HG03469 (cell line): ENCODE measurements at regions not wholly inside any gene's neighbourhood (a gene's known extent, or its start where the extent isn't known, plus 50 kb on each side); places are given as distances from the start of the nearest gene placed in this dataset.

ENCODE experiments used
- ATAC-seq: cut with Tn5 transposase; IDR thresholded peaks from one replicate; pipeline ENCODE4 v1.9.1; 2021; ENCODE audit warnings: mild to moderate bottlenecking, moderate library complexity, moderate number of reproducible peaks; ENCODE audit not compliant: unreplicated experiment

DNA sequence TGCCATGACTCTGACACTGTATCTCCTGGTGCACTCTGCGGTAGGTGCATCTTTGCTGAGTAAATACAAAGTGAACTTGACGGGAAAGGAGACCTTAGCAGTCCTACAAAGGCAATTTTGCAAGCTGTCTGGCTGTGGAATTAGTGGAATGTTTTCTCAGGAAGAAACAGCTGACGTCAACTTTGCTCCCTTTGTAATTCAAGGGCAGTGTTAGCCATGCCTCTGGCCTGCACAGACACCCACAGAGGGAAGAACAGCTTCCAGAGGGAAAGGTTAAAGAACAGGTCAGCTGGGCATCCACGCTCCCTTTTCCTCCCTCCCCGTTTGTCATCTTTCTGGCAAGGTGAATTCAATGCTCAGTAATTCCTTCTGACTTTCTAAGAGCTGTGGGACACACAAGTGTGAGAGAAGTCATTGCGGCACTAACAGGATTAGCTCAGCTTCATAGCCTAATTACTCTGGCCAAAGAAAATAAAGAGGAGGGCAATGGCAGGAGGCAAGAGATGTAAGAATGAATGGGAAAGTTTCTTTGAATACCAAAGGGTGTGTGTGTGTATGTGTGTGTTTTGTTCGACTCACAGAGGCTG is 476.9 kb upstream of the GOT2 start:
- ATAC-seq, result no peak

DNA sequence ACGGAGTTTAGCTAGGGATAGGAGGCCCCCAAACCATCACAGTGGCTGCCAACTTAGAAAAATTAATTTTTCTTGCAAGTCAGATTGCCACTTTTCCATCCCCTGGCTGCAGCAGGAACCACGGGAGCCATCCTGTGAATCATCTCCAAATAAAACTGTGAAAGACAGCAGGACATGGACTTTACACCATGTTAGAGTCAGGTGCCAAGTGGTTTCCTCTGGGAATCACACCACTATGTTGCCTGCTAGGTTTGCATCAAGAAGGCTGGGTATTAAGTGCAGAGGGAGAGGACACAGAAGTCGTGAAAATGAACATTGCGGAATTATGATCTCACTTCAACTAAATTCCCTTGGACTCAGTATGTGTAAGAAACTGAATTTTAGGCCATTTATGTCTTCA is 471.3 kb upstream of the GOT2 start:
- no peak for ATAC-seq

DNA sequence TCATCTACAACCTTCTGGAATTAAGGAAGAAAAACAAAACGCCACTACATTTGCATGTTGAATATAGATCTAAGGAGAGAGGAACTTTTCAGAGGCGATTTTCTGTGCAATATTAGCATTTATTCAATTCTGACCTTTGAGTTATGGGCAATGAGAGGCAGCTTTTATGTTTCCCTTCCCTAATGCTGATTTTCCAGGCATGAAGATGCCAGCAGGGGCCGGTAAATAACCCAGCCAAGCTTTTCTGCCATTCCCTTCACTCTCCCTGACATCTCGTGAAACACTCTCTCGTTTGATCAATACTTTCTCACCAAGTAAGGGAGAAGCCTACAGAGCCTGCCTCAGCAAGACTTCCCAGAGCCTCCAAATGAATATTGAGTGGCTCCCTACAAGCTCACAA is 470.5 kb upstream of the GOT2 start:
- no peak for ATAC-seq

DNA sequence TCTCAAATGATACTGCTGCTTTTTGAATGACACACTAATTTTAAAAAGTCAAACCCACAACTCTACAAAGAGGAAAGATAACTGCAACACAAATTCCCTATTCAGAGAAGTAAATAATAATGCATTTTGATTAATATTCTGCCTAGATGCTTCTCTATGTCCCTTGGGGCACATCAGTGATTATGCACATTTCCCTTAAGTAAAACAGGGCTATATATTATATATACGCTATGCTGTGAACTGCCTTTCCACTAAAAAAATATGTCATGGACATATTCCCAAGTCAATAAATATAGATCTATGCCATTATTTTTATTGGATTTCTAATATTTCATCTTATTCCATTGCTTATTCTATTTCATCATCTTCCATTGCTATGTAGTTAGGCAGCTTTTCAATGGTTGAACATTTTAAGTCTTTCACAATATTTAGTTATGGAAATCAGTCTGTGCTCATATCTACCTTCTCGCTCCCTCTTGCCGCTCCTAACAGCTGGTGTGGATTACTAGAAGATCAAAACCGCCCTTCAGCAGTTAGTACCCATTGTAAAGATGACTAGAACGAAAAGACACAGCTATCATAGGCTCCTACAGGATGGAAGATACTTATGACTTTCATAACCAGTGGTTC is 468.2 kb upstream of the GOT2 start:
- no peak for ATAC-seq

DNA sequence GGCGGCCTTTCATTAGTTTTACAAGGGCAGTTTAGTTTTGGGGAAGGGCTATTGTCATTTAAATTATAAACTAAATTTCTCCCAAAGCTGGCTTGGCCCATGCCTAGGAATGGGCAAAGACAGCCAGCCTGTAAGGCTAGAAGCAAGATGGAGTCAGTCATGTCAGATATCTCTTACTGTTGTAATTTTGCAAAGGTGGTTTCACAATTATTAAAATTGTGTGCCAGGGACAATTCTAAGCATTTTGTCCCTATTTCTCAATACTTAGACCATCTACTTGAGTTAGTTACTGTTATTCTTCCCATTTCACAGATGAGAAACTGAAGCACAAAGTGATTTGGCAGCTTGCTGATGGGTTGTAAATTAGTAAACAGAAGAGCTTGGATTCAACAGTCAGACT is 467.7 kb upstream of the GOT2 start:
- no peak for ATAC-seq

DNA sequence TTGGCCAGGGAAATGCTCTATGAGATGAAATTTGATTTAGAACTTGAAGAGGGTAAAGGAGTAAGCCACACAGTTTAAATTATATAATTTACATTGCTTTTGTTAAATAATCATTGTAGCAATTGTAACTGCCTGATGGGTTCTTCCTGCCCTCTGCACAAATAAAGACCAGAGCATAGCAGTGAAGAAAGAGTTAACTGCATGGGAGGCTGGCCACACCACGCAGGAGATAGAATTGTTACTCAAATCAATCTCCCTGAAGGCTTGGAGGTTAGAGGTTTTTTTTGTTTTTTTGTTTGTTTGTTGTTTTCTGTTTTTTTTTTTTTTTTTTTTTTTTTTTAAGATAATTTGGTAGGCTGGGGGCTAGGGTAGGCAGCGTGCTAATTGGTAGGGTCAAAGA is 467.0 kb upstream of the GOT2 start:
- no peak for ATAC-seq

DNA sequence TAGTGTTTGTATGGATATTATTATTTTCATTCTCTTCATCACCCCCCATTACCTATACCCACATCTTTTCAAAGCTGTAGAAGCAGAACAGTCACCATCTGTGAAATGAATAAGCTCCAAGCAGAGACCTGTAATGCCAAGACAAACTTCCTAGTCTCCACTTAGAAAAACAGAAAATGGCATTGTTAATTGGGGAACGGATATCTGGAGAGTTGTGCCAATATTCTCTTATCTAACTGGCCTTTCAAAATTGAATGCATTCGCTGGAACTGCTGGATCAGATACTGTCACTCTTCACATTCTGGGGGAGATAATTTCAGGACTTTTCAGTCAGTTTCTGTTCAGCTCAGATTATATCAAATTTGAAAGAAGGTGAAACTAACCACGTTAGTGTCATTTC is 464.4 kb upstream of the GOT2 start:
- ATAC-seq, result no peak

DNA sequence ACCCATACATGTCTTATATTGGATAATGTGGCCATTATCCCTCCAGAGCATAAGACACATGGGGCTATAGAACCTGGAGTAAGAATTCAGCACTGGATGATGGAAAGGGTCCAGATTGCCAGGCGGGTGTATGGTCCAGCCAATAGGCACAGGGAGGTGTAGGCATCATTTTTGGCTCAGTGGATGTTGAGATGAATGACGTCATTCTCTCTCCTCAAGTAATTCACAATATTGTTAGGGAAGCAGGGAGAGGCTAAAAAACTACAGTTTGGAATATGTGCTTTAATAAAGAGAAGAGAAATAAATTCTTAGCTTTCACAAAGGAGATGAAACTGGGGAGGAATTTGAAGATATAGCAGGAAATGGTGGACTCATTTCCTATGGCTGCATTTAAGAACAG is 461.1 kb upstream of the GOT2 start:
- ATAC-seq, result no peak

DNA sequence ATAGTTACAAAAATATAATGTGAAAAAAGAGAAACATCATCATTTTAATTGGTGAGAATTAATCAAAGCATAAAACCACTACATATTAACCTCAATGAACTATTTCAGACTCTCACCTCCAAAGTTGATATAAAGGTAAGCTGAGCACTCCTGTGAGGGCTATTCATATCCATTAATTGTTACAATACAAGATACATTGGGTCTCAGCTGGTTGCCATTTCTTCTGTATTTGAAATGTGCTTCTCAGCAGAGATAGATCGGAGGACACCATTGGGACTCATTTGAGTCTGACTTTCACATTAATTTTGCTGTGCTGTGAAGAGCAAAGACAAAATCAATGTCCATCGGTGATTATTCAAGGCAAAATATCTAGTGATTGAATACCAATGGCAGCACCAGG is 459.5 kb upstream of the GOT2 start:
- no peak for ATAC-seq

DNA sequence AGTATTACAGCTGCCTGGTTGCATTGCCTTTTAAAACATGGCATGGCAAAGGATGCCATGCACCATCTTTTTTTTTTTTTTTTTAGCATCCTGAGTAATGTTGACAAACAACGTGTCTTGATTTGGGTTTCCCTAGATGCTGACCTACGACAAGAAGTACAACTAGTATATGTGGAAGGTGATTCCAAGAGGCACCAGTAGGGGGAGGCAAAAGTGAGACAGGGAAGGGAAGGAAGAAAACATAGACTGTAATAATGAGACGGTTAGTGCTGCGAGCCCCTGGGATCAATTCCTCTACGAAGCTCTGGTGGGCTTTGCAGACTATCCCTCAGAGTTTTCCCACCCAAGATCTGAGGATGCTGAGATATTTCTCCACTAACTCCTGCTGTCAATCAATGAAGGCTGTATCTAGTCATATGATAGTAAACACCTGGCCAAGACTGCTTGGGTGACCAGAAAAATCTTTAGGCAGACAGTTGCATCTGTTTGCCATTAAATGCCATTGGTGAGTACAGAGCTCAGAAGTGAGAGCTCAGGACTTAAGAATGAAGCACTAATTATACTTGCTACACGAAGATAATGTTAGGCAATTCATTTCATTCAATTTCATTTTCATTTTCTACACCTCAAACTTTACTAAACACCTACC is 458.6 kb upstream of the GOT2 start:
- ATAC-seq, result no peak

DNA sequence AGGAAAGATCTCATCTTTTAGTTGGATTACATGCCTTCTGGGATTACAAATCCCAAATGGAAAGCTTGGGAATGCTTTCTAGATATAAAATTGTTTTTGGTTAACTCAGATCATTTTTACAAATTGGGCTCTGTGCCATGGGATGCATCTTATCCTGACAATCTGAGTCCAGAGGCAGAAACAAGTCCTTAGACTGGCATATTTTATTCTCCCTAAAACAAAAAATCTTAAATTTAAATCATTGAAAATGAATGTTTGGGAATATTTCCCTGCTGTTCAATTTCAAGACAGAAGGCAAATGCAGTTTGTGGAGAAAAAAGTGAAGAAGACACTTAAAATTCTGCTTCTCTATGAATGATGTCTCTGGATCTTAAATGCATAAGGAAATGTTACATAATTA is 456.6 kb upstream of the GOT2 start:
- ATAC-seq, result no peak

DNA sequence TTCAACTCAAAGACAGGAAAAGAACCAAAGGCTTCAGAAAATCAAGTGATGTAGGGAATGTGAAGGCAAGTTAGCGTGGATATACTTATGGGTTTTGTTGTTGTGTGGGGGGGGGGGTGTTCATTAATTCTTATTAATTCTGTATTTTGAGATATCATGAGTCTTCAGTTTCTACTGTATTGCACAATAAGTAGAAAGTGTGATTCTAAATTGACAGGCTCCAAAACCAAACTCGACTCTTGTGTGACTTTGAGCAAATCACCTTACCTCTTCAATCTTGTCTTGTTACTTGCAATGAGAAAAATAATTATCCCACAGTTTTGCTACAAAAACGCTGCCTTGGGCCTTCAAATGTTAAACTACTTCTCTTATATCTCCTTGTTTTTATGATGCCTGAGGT is 453.9 kb upstream of the GOT2 start:
- no peak for ATAC-seq

DNA sequence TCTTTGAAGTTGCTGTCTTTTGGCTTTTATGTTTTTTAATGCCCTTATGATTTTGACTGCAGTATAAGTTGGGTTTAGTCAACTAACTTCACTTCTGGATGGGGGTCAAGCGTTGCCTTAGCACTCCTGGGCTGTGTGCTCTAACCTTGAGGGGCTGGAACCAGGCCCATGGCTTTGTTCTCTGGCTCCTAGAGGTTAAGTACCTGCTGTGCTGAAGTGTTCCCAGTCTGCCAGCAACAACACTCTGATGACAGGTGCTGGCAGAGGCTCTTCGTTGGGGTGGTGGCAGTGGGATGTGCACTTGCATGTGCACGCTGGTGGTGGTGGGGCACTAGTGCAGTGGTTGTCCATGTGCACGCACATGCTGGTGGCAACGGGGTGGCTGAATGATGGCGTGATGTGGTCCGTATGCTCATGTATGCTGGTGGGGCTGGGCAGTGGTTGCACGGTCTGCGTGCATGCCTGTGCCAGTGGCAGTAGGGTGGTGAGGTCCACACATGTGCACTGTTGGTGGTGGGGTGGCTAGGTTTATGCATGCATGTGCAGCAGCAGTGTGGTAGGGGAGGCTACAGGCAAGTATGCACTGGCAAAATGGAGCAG is 447.8 kb upstream of the GOT2 start:
- ATAC-seq, result no peak

DNA sequence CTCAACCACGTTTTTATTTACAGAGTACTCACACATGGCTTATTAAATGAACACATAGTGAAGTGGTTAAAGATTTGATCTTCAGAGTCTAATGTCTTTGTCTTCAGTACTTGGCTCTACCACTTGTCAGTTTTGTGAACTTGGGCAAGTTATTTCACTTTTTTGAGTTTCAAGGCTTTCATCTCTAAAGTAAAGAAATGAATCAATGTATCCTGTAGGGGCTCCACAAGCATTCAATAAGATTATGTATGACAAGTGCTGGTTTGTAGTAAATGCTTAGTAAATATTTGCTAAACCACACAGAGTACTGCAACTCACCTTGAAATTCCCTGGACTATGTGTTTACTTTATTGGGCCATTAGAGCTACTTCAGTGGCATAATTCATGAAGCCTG is 446.0 kb upstream of the GOT2 start:
- no peak for ATAC-seq

DNA sequence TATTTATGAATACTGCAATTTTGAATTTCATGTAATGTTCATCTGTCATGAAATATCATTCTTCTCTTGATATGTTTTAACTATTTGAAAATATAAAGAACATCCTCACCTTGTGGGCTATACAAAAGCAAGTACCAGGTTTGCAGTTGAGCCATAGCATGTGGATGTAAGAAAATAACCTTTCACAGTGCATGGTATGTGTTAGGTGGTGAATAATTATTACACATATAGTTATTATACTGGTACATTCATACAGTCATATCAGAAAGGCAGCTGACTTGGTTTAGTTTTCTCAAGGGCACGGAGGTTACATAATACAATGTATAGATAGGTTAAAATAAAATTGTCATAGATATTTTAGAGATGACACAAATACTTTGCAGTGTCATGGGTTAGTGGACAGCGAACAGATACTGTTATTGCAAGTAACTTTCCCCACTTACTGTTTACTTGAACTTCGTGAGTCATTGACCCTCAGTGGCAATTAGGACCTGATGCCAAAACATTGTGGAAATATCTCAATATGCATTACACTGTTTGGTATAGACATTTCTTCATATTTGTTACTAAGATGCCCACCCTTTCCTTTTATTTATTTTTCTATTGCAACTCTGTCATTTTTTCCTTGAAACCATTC is 445.4 kb upstream of the GOT2 start:
- no peak for ATAC-seq

DNA sequence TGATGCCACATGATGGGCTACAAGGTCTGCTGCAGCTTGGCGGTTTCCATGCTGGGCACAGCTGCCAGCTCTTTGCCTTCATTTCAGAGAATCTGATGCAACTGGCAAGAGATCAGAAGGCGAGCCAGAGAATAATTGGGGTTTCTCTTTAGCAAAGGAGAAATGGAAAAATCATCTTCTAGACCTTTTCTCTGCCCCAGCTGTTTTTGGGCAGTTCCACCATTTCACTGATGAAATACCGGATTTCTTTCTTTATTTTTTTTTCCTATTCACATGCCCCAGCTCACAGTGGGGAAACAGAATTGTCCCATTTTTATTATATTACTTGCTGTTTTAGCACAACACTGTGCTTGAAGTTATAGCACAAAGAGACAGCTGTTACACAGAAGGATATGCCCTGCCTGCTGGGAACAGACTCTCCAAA is 439.3 kb upstream of the GOT2 start:
- no peak for ATAC-seq

DNA sequence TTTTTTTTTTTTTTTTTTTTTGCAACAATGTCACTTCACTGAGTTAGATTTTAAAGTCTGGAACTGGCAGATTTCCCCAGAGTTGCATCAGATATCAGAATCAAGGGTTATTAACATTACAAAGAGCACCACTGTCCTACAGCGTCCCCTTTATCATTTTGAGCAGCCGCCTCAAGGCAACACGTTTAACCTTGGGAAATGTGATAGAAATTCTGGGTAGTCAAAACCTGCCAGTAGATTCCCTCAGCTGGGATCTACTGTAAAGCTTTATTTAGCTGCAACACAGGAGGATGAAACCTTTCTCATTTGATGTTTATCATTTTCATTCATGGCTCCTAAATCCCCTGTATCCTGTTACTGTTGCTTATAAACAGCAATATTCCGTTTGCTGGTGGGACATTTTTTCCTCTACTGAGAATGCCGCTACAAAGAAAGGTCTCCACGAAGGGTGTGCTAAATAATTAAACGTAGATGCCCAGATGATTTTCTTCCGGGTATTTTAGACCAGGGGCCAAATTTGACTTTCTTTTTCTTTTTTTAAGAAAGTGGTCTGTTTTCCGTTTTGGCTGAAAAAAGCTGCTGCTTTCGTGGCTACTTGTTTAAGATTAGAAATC is 436.1 kb upstream of the GOT2 start:
- ATAC-seq, result no peak

DNA sequence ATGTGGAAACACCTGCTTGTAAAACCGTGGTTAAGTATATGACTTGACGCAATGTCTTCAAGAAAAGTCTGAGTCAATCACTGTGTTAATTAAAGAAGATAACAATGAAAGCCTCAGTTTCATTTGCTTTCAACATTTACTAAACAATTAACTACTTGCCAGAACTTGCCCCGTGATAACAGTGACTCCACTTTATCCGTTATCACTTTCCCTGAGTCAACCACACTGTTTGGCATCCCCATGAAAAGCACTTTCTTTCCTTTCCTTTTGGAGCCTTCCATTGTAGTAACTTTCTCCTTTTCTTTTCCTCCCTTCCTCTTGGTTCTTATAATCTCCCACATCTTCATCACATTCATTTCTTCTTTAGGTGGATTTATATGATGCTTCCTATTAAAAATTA is 435.1 kb upstream of the GOT2 start:
- no peak for ATAC-seq

DNA sequence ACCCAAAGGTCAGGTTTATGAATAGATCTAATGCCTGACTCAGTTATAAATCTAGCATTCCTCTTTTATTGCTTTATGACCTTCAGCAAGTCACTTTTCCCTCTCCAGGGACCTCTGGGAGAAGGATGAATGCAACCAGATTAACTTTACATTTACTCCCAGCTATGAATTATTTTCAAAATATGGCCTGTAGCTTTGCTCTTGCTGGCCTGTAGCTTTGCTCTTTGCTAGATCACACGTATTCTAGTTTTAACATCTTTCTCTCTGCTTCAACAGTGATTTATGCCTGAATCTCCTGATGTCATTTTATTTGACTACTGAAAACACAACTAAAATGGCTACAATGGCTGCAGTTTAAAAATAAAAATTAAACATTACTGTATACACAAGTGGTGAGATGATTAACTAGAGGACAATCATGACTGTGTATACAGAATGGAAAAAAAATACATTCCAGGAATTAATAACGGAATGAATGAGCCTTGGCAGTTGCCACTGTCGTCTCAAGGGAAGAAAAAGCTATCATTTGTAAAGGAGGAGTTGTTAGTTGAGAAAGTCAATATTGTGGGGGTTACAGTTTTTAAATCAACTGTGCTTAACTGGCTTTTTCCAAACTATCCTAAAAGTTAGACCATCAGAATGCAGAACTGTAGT is 434.5 kb upstream of the GOT2 start:
- no peak for ATAC-seq

DNA sequence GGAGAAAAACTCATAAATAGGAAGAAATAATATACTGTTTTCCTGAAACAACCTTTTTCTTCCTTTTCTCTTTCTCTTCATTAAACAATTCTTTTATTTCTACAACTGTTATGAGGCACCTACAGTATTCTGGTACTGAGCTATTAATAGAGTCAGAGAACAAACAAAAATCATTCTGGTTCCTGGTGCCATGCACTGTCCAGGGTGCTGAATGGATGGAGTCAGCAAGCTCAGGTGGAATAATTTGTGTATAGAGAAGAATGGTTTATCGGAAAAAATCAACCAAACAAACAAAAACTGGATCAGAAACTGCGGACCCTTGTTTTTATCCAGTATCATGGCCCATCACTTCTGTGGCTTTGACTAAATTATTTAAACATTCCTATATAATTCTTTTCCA is 430.3 kb upstream of the GOT2 start:
- no peak for ATAC-seq
